ENCODE measurements at regions not wholly inside any gene's neighbourhood (a gene's known extent, or its start where the extent isn't known, plus 50 kb on each side); places are given as distances from the start of the nearest gene placed in this dataset.

- TF ChIP-seq CTCF (conservative IDR thresholded peaks at IDR 0.05; ENCODE audit: low read length) (no peak), EZH2phosphoT487 (IDR thresholded peaks at IDR 0.05; ENCODE audit: borderline replicate concordance) (no peak)
Measured at GRCh38 chr12:107178776-107179175, 85.4 kb upstream of the CRY1 start.
